GM12873 (cell line): ENCODE measurements at regions not wholly inside any gene's neighbourhood (a gene's known extent, or its start where the extent isn't known, plus 50 kb on each side); places are given as distances from the start of the nearest gene placed in this dataset.

Source experiments
- CTCF ChIP-seq: IDR thresholded peaks from 2 replicates; pipeline ENCODE4 v1.5.1; 2012; ENCODE audit warnings: low read depth, mild to moderate bottlenecking, moderate library complexity, low read length, control low read depth; ENCODE audit not compliant: insufficient read depth; ENCODE audit errors: missing control alignments

- no peak for TF ChIP-seq CTCF
Measured at GRCh38 chr20:58040447-58041290, 187.8 kb downstream of the ANKRD60 start.

- no peak for TF ChIP-seq CTCF
Measured at GRCh38 chr20:58039274-58040092, 189.0 kb downstream of the ANKRD60 start.

GRCh38 chr20:58038123-58038654 is 190.3 kb downstream of the ANKRD60 start:
- no peak for TF ChIP-seq CTCF

GRCh38 chr20:58037631-58038030 is 190.8 kb downstream of the ANKRD60 start:
- no peak for TF ChIP-seq CTCF

GRCh38 chr20:58033026-58033536 is 195.4 kb downstream of the ANKRD60 start:
- TF ChIP-seq CTCF = no peak

GRCh38 chr20:58032599-58032998 is 195.9 kb downstream of the ANKRD60 start:
- no peak for TF ChIP-seq CTCF

GRCh38 chr20:58028123-58028522 is 200.3 kb downstream of the ANKRD60 start:
- peak; percentile 37 for TF ChIP-seq CTCF
